GM12878 (cell line): ENCODE measurements at regions not wholly inside any gene's neighbourhood (a gene's known extent, or its start where the extent isn't known, plus 50 kb on each side); places are given as distances from the start of the nearest gene placed in this dataset.
A peak's percentile ranks its signal among the peaks of the same experiment; 100 is the strongest.

Source experiments
- ATAC-seq: fragments of 200-7000 bp; cut with Tn5 transposase; 3 replicates; pipeline ENCODE4 v1.9.1; 2020; ENCODE audit warnings: mild to moderate bottlenecking, moderate library complexity
- BruUV-seq: library from RNA; stranded (reverse); fragments of 400-500 nt; replicated peaks from 2 replicates; lab custom pipeline; 2021; lab: Mats Ljungman, UMichigan
- CTCF ChIA-PET: fragments of 300-600 bp; sonication (Branson Sonifier 250); formaldehyde crosslinking; extraction: SDS; loops from one replicate; lab custom pipeline; 2021; ENCODE audit warnings: inconsistent platforms; lab: Yijun Ruan, JAX
- POLR2A ChIA-PET: fragments of 350-600 bp; formaldehyde crosslinking; extraction: SDS; loops from one replicate; lab custom pipeline; 2021; ENCODE audit warnings: inconsistent platforms; lab: Charles Lee
- RAD21 ChIA-PET: fragments of 300-600 bp; sonication (Branson Sonifier 250); formaldehyde crosslinking; loops from one replicate; lab custom pipeline; 2023; ENCODE audit warnings: antibody characterized with exemption; ENCODE audit not compliant: unreplicated experiment; lab: Charles Lee
- SMC1A ChIA-PET: fragments of 300-600 bp; sonication (Branson Sonifier 250); formaldehyde crosslinking; loops from one replicate; lab custom pipeline; 2023; ENCODE audit not compliant: unreplicated experiment, uncharacterized antibody; lab: Charles Lee
- DNase-seq: peaks from one replicate; pipeline ENCODE4 v3.0.0-alpha.2; 2011; ENCODE audit warnings: low read depth, low spot score
- FAIRE-seq: peaks from 3 replicates; lab custom pipeline; 2011; peaks lifted over from hg19 to GRCh38; lab: Jason Lieb, UNC
- H2AFZ ChIP-seq: 2 replicates; pipeline ENCODE4 v1.6.0; 2011; ENCODE audit warnings: low read depth, low read length, control low read depth; ENCODE audit not compliant: control insufficient read depth
- H3K27ac ChIP-seq: 2 replicates; pipeline ENCODE4 v1.5.1; 2011; ENCODE audit warnings: control low read depth; ENCODE audit not compliant: control insufficient read depth, insufficient read depth
- H3K27me3 ChIP-seq, 2 experiments: replicated peaks in 1 of 2; 2 replicates each; pipeline versions ENCODE4 v1.6.0 to v1.6.1; 2011; ENCODE audit warnings: low read length in 1 of 2; ENCODE audit not compliant: control insufficient read depth in 2 of 2, insufficient read depth in 2 of 2
- H3K36me3 ChIP-seq, 2 experiments: 2 replicates each; pipeline ENCODE4 v1.5.1; 2011; ENCODE audit warnings: low read length in 1 of 2; ENCODE audit not compliant: control insufficient read depth in 2 of 2, insufficient read depth in 2 of 2
- H3K4me1 ChIP-seq: 2 replicates; pipeline ENCODE4 v1.6.1; 2011; ENCODE audit warnings: mild to moderate bottlenecking, low read length, moderate library complexity, mixed read lengths; ENCODE audit not compliant: control insufficient read depth, insufficient read depth
- H3K4me2 ChIP-seq: 2 replicates; pipeline ENCODE4 v1.6.0; 2011; ENCODE audit warnings: control low read depth; ENCODE audit not compliant: control insufficient read depth, insufficient read depth
- H3K4me3 ChIP-seq: fragments of 200-600 bp; sonication (generic); 2 replicates; pipeline ENCODE4 v1.5.1; 2016
- H3K79me2 ChIP-seq: 2 replicates; pipeline ENCODE4 v1.6.0; 2011; ENCODE audit warnings: low read length; ENCODE audit not compliant: control insufficient read depth, insufficient read depth
- H3K9ac ChIP-seq: 2 replicates; pipeline ENCODE4 v1.8.0; 2011; ENCODE audit warnings: low read length, control low read depth, mixed read lengths; ENCODE audit not compliant: control insufficient read depth, insufficient read depth
- H3K9me3 ChIP-seq: replicated peaks from 3 replicates; pipeline ENCODE4 v1.5.1; 2011; ENCODE audit warnings: mild to moderate bottlenecking, low read length; ENCODE audit not compliant: control insufficient read depth, insufficient read depth
- H4K20me1 ChIP-seq: 2 replicates; pipeline ENCODE4 v1.6.0; 2011; ENCODE audit not compliant: control insufficient read depth, insufficient read depth
- BHLHE40 ChIP-seq, 2 experiments: fragments of 450-650 bp in 1 of 2; IDR thresholded peaks; 2 replicates each; pipeline ENCODE4 v1.6.1; 2011 to 2017; ENCODE audit warnings: low read depth in 2 of 2, borderline replicate concordance in 1 of 2, improper control_type of control experiment in 1 of 2, low read length in 1 of 2, mild to moderate bottlenecking in 1 of 2
- E2F4 ChIP-seq: IDR thresholded peaks from 2 replicates; pipeline ENCODE4 v1.6.1; 2012; ENCODE audit warnings: low read depth, low read length, improper control_type of control experiment
- FOXM1 ChIP-seq: IDR thresholded peaks from 2 replicates; pipeline ENCODE4 v1.6.1; 2012; ENCODE audit warnings: low read depth, mild to moderate bottlenecking, inconsistent platforms, low read length, moderate library complexity
- GABPA ChIP-seq: IDR thresholded peaks from 2 replicates; pipeline ENCODE4 v1.6.1; 2014; ENCODE audit warnings: antibody characterized with exemption, low read depth, mild to moderate bottlenecking, inconsistent platforms
- IKZF1 ChIP-seq: fragments of 450-650 bp; conservative IDR thresholded peaks from 2 replicates; pipeline ENCODE4 v1.6.1; 2017; ENCODE audit warnings: antibody characterized with exemption, mild to moderate bottlenecking
- MEF2A ChIP-seq: IDR thresholded peaks from 2 replicates; pipeline ENCODE4 v1.6.1; 2011; ENCODE audit warnings: low read depth, mild to moderate bottlenecking, low read length, moderate library complexity; ENCODE audit not compliant: insufficient read depth
- NFIC ChIP-seq: IDR thresholded peaks from 2 replicates; pipeline ENCODE4 v1.6.1; 2012; ENCODE audit warnings: low read depth, mild to moderate bottlenecking, inconsistent platforms, low read length, moderate library complexity
- POU2F2 ChIP-seq: IDR thresholded peaks from 3 replicates; pipeline ENCODE4 v1.6.1; 2011; ENCODE audit warnings: low read depth, mild to moderate bottlenecking, low read length, borderline replicate concordance
- RAD51 ChIP-seq: fragments of 450-650 bp; IDR thresholded peaks from 2 replicates; pipeline ENCODE4 v1.6.1; 2016; ENCODE audit warnings: moderate library complexity, mild to moderate bottlenecking, inconsistent platforms
- RELB ChIP-seq: fragments of 450-650 bp; IDR thresholded peaks from 2 replicates; pipeline ENCODE4 v1.6.1; 2017; ENCODE audit warnings: low read depth, mild to moderate bottlenecking, moderate library complexity
- RUNX3 ChIP-seq: IDR thresholded peaks from 2 replicates; pipeline ENCODE4 v1.6.1; 2012; ENCODE audit warnings: low read length, inconsistent platforms
- STAT3 ChIP-seq: IDR thresholded peaks from 2 replicates; pipeline ENCODE4 v1.6.1; 2011; ENCODE audit warnings: low read depth, low read length, improper control_type of control experiment
- WGBS: methylation state at CpG from one replicate; pipeline ENCODE4 v1.1.6; 2016; ENCODE audit warnings: low lambda C conversion rate; ENCODE audit not compliant: insufficient replicate concordance, insufficient coverage; ENCODE audit errors: missing lambda C conversion rate; 5-methylcytosine and 5-hydroxymethylcytosine counted together
- in situ Hi-C: fragments of 300-500 bp; cut with MboI; formaldehyde crosslinking; loops from 9 replicates; pipeline ENCODE4 v1.14.3; 2018; ENCODE audit warnings: mixed read lengths
- intact Hi-C: fragments of 100-400 bp; cut with micrococcal nuclease; formaldehyde crosslinking; loops from one replicate; pipeline ENCODE4 v1.14.2; 2022; ENCODE audit not compliant: unreplicated experiment

- no peaks in the 10 kb centered on the region for H4K20me1 ChIP-seq
- ATAC-seq (peak; percentile 76), FAIRE-seq (peak; percentile 27), DNase-seq (no peak)
- ChIA-PET RAD21 (interaction anchor here (0.6 kb wide), 1 partner anchor 1147 kb away, joined by 3 read pairs; no protein-coding TSS in a partner anchor), SMC1A (interaction anchor here (1.3 kb wide), 1 partner anchor 20 kb away, joined by 3 read pairs; no protein-coding TSS in a partner anchor), POLR2A (no interaction called here), CTCF (no interaction called here)
- WGBS = 21% methylated on average over 2 of the region's 2 CpGs
- H3K27ac ChIP-seq = peak overlapping the region; percentile 74
- H3K79me2 ChIP-seq = no peaks in the 10 kb centered on the region
- H3K4me1 ChIP-seq = peaks cover 13% of the 10 kb centered on the region
- H2AFZ ChIP-seq = peak overlapping the region; percentile 75
- H3K9ac ChIP-seq = peak overlapping the region; percentile 31; the same call in 1 of the 2 replicates
- H3K27me3 ChIP-seq = no peaks in the 10 kb centered on the region
- no peaks in the 10 kb centered on the region for H3K36me3 ChIP-seq
- BruUV-seq = no TSS peak
- H3K9me3 ChIP-seq = no peaks in the 10 kb centered on the region; the same call in 2 of the 3 replicates
- in situ Hi-C loops (no loop called here), intact Hi-C loops (no loop called here)
- no peak for TF ChIP-seq POU2F2
- TF ChIP-seq FOXM1 = no peak; the same call in 1 of the 2 replicates
- no peak for TF ChIP-seq GABPA
- peak; percentile 32 for TF ChIP-seq IKZF1
- no peak for TF ChIP-seq BHLHE40 (IDR thresholded peaks at IDR 0.05; ENCODE audit: borderline replicate concordance in 1 of 2, low read depth in 2 of 2, low read length in 1 of 2)
- TF ChIP-seq RAD51 = no peak
- TF ChIP-seq NFIC = peak; percentile 56
- TF ChIP-seq MEF2A = peak; percentile 54; the same call in 1 of the 2 replicates
- no peak for TF ChIP-seq STAT3
- TF ChIP-seq RELB = 0 out of 2 replicates have a peak, but pooled peaks have one; percentile 43
- TF ChIP-seq RUNX3 = peak; percentile 75
- no peak for TF ChIP-seq E2F4
- 0 out of 2 replicates have a peak overlapping the region, but pooled peaks have one; percentile 19 for H3K4me3 ChIP-seq
- peak overlapping the region; percentile 57 for H3K4me2 ChIP-seq
Observed at GRCh38 chr15:96087180-96087884, 243.2 kb upstream of the NR2F2 start.
